ENCODE measurements at regions not wholly inside any gene's neighbourhood (a gene's known extent, or its start where the extent isn't known, plus 50 kb on each side); places are given as distances from the start of the nearest gene placed in this dataset.
A peak's percentile ranks its signal among the peaks of the same experiment; 100 is the strongest.

- DNase-seq (ENCODE audit: low read depth in 1 of 2, low spot score in 1 of 2) = no peak
- Histone ChIP-seq H3K27ac (replicated peaks) (peak overlapping the region; percentile 82), H3K27me3 (ENCODE audit: insufficient read depth, poor library complexity, severe bottlenecking) (no peaks in the 10 kb centered on the region), H3K4me3 (replicated peaks; ENCODE audit: insufficient read depth, low read length) (no peak overlapping the region)
- TF ChIP-seq SPI1 (IDR thresholded peaks at IDR 0.05; ENCODE audit: borderline replicate concordance, low read depth) (no peak), GABPA (IDR thresholded peaks at IDR 0.05; ENCODE audit: low read depth) (no peak), POLR2AphosphoS5 (IDR thresholded peaks at IDR 0.05; ENCODE audit: low read depth) (no peak), REST (IDR thresholded peaks at IDR 0.05; ENCODE audit: insufficient replicate concordance, low read depth) (no peak), CTCF (IDR thresholded peaks at IDR 0.05; ENCODE audit: insufficient read depth, low read length) (no peak)
Observed at GRCh38 chr15:89395031-89395430, 60.4 kb upstream of the POLG start.

- no peak for TF ChIP-seq REST (IDR thresholded peaks at IDR 0.05; ENCODE audit: insufficient replicate concordance, low read depth)
- 0 out of 2 replicates have a peak, but pooled peaks have one; percentile 3 for TF ChIP-seq SPI1 (IDR thresholded peaks at IDR 0.05; ENCODE audit: borderline replicate concordance, low read depth)
- no peaks in the 10 kb centered on the region for H3K27me3 ChIP-seq (ENCODE audit: insufficient read depth, poor library complexity, severe bottlenecking)
- DNase-seq (ENCODE audit: low read depth in 1 of 2, low spot score in 1 of 2) = no peak
- H3K4me3 ChIP-seq (replicated peaks; ENCODE audit: insufficient read depth, low read length) = no peak overlapping the region
- H3K27ac ChIP-seq (replicated peaks) = no peak overlapping the region
Observed at GRCh38 chr15:89393056-89393455, 58.4 kb upstream of the POLG start.

GRCh38 chr15:89391685-89392257, 57.1 kb upstream of the POLG start:
- Histone ChIP-seq H3K27ac (replicated peaks) (no peak overlapping the region), H3K4me3 (replicated peaks; ENCODE audit: insufficient read depth, low read length) (no peak overlapping the region), H3K27me3 (ENCODE audit: insufficient read depth, poor library complexity, severe bottlenecking) (no peaks in the 10 kb centered on the region)
- no peak for DNase-seq (ENCODE audit: low read depth in 1 of 2, low spot score in 1 of 2)
- TF ChIP-seq CTCF (IDR thresholded peaks at IDR 0.05; ENCODE audit: insufficient read depth, low read length) (no peak), GABPA (IDR thresholded peaks at IDR 0.05; ENCODE audit: low read depth) (no peak), POLR2AphosphoS5 (IDR thresholded peaks at IDR 0.05; ENCODE audit: low read depth) (no peak), SPI1 (IDR thresholded peaks at IDR 0.05; ENCODE audit: borderline replicate concordance, low read depth) (no peak), REST (IDR thresholded peaks at IDR 0.05; ENCODE audit: insufficient replicate concordance, low read depth) (no peak)

Data from HL-60 (cell line).